ENCODE measurements at regions not wholly inside any gene's neighbourhood (a gene's known extent, or its start where the extent isn't known, plus 50 kb on each side); places are given as distances from the start of the nearest gene placed in this dataset.
"Not testable (repeated sequence)": the region's sequence is repeated elsewhere in the genome, so short reads cannot be mapped to it uniquely, and the experiment has no call there.

- DNase-seq (ENCODE audit: insufficient read length, low spot score) (no peak), FAIRE-seq (no peak)
Measured at GRCh38 chr1:199466961-199467360, 560.5 kb upstream of the NR5A2 start.

- no peak for DNase-seq (ENCODE audit: insufficient read length, low spot score)
- FAIRE-seq: no peak
Measured at GRCh38 chr1:199472018-199472417, 555.5 kb upstream of the NR5A2 start.

- DNase-seq (ENCODE audit: insufficient read length, low spot score): no peak
- FAIRE-seq: no peak
Measured at GRCh38 chr1:199472978-199473377, 554.5 kb upstream of the NR5A2 start.

GRCh38 chr1:199474738-199475137, 552.8 kb upstream of the NR5A2 start:
- DNase-seq (ENCODE audit: insufficient read length, low spot score): no peak
- FAIRE-seq: no peak

- DNase-seq (ENCODE audit: insufficient read length, low spot score): no peak
- FAIRE-seq: no peak
Measured at GRCh38 chr1:199482426-199482825, 545.1 kb upstream of the NR5A2 start.

GRCh38 chr1:199489594-199489993, 537.9 kb upstream of the NR5A2 start:
- DNase-seq (ENCODE audit: insufficient read length, low spot score) (no peak), FAIRE-seq (no peak)

GRCh38 chr1:199490769-199491527, 536.6 kb upstream of the NR5A2 start:
- no peak for DNase-seq (ENCODE audit: insufficient read length, low spot score)
- FAIRE-seq: peak; percentile 8

GRCh38 chr1:199495432-199495831, 532.1 kb upstream of the NR5A2 start:
- FAIRE-seq (peak; percentile 11), DNase-seq (ENCODE audit: insufficient read length, low spot score) (no peak)

- not testable (repeated sequence) for DNase-seq (ENCODE audit: insufficient read length, low spot score); FAIRE-seq
Measured at GRCh38 chr1:199498802-199499201, 528.7 kb upstream of the NR5A2 start.

- FAIRE-seq: no peak
- no peak for DNase-seq (ENCODE audit: insufficient read length, low spot score)
Measured at GRCh38 chr1:199508072-199508471, 519.4 kb upstream of the NR5A2 start.

GRCh38 chr1:199508653-199509052, 518.9 kb upstream of the NR5A2 start:
- DNase-seq (ENCODE audit: insufficient read length, low spot score): no peak
- no peak for FAIRE-seq

- DNase-seq (ENCODE audit: insufficient read length, low spot score) (no peak), FAIRE-seq (no peak)
Measured at GRCh38 chr1:199509456-199509855, 518.1 kb upstream of the NR5A2 start.

- no peak for FAIRE-seq
- DNase-seq (ENCODE audit: insufficient read length, low spot score): no peak
Measured at GRCh38 chr1:199510314-199510713, 517.2 kb upstream of the NR5A2 start.

- DNase-seq (ENCODE audit: insufficient read length, low spot score) (no peak), FAIRE-seq (no peak)
Measured at GRCh38 chr1:199512037-199512710, 515.3 kb upstream of the NR5A2 start.

- no peak for FAIRE-seq
- DNase-seq (ENCODE audit: insufficient read length, low spot score): no peak
Measured at GRCh38 chr1:199515261-199515660, 512.2 kb upstream of the NR5A2 start.

- FAIRE-seq: no peak
- no peak for DNase-seq (ENCODE audit: insufficient read length, low spot score)
Measured at GRCh38 chr1:199522338-199522737, 505.2 kb upstream of the NR5A2 start.

- DNase-seq (ENCODE audit: insufficient read length, low spot score): no peak
- FAIRE-seq: no peak
Measured at GRCh38 chr1:199522936-199523335, 504.6 kb upstream of the NR5A2 start.

GRCh38 chr1:199529324-199529723, 498.2 kb upstream of the NR5A2 start:
- FAIRE-seq (no peak), DNase-seq (ENCODE audit: insufficient read length, low spot score) (no peak)

GRCh38 chr1:199533361-199533760, 494.1 kb upstream of the NR5A2 start:
- not testable (repeated sequence) for FAIRE-seq; DNase-seq (ENCODE audit: insufficient read length, low spot score)

- no peak for FAIRE-seq
- no peak for DNase-seq (ENCODE audit: insufficient read length, low spot score)
Measured at GRCh38 chr1:199545780-199546179, 481.7 kb upstream of the NR5A2 start.

- DNase-seq (ENCODE audit: insufficient read length, low spot score) (no peak), FAIRE-seq (no peak)
Measured at GRCh38 chr1:199546323-199546722, 481.2 kb upstream of the NR5A2 start.

- FAIRE-seq: no peak
- no peak for DNase-seq (ENCODE audit: insufficient read length, low spot score)
Measured at GRCh38 chr1:199549421-199549820, 478.1 kb upstream of the NR5A2 start.

Measured in GM19239 (cell line).